ENCODE measurements at regions not wholly inside any gene's neighbourhood (a gene's known extent, or its start where the extent isn't known, plus 50 kb on each side); places are given as distances from the start of the nearest gene placed in this dataset.

GRCh38 chr15:34679291-34679690, 75.5 kb downstream of the GJD2 start:
- TF ChIP-seq POLR2A (IDR thresholded peaks at IDR 0.05; ENCODE audit: extremely low read depth, insufficient read length) (no peak), MYC (IDR thresholded peaks at IDR 0.05; ENCODE audit: low read depth, low read length) (no peak)
- TF ChIP-seq, protein P1, sequence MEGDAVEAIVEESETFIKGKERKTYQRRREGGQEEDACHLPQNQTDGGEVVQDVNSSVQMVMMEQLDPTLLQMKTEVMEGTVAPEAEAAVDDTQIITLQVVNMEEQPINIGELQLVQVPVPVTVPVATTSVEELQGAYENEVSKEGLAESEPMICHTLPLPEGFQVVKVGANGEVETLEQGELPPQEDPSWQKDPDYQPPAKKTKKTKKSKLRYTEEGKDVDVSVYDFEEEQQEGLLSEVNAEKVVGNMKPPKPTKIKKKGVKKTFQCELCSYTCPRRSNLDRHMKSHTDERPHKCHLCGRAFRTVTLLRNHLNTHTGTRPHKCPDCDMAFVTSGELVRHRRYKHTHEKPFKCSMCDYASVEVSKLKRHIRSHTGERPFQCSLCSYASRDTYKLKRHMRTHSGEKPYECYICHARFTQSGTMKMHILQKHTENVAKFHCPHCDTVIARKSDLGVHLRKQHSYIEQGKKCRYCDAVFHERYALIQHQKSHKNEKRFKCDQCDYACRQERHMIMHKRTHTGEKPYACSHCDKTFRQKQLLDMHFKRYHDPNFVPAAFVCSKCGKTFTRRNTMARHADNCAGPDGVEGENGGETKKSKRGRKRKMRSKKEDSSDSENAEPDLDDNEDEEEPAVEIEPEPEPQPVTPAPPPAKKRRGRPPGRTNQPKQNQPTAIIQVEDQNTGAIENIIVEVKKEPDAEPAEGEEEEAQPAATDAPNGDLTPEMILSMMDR (IDR thresholded peaks at IDR 0.05; ENCODE audit: low read depth, low read length): no peak
- TF ChIP-seq, protein P2, sequence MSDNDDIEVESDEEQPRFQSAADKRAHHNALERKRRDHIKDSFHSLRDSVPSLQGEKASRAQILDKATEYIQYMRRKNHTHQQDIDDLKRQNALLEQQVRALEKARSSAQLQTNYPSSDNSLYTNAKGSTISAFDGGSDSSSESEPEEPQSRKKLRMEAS (IDR thresholded peaks at IDR 0.05; ENCODE audit: low read depth, low read length): no peak

All from NB4 (cell line).